GM23248 (cell line): ENCODE measurements at regions not wholly inside any gene's neighbourhood (a gene's known extent, or its start where the extent isn't known, plus 50 kb on each side); places are given as distances from the start of the nearest gene placed in this dataset.

Experiments used
- DNase-seq: peaks from one replicate; pipeline ENCODE4 v3.0.0-alpha.2; 2015
- H2AFZ ChIP-seq: fragments of 200-600 bp; sonication (generic); 2 replicates; pipeline ENCODE4 v1.6.1; 2016; ENCODE audit warnings: antibody characterized with exemption
- H3F3A ChIP-seq: fragments of 200-600 bp; sonication (generic); 2 replicates; pipeline ENCODE4 v1.6.1; 2016; ENCODE audit warnings: mild to moderate bottlenecking, antibody characterized with exemption, mixed run types; ENCODE audit not compliant: insufficient read depth
- H3K27ac ChIP-seq: fragments of 200-600 bp; sonication (generic); 2 replicates; pipeline ENCODE4 v1.5.1; 2016; ENCODE audit warnings: mild to moderate bottlenecking
- H3K27me3 ChIP-seq: fragments of 200-600 bp; sonication (generic); replicated peaks from 2 replicates; pipeline ENCODE4 v1.6.1; 2016; ENCODE audit warnings: mild to moderate bottlenecking; ENCODE audit not compliant: insufficient read depth
- H3K36me3 ChIP-seq: fragments of 200-600 bp; sonication (generic); 2 replicates; pipeline ENCODE4 v1.6.1; 2016; ENCODE audit warnings: low read depth, mild to moderate bottlenecking
- H3K4me1 ChIP-seq: fragments of 200-600 bp; sonication (generic); 2 replicates; pipeline ENCODE4 v1.6.1; 2016; ENCODE audit warnings: mild to moderate bottlenecking; ENCODE audit not compliant: insufficient read depth
- H3K4me2 ChIP-seq: fragments of 200-600 bp; sonication (generic); one replicate; pipeline ENCODE4 v1.6.1; 2016; ENCODE audit warnings: mild to moderate bottlenecking; ENCODE audit not compliant: unreplicated experiment
- H3K4me3 ChIP-seq: fragments of 200-600 bp; sonication (generic); 2 replicates; pipeline ENCODE4 v1.5.1; 2016; ENCODE audit warnings: mild to moderate bottlenecking
- H3K79me2 ChIP-seq: fragments of 200-600 bp; sonication (generic); 2 replicates; pipeline ENCODE4 v1.6.1; 2016; ENCODE audit warnings: mild to moderate bottlenecking; ENCODE audit not compliant: insufficient read depth
- H3K9ac ChIP-seq: fragments of 200-600 bp; sonication (generic); 2 replicates; pipeline ENCODE4 v1.6.1; 2016; ENCODE audit warnings: mild to moderate bottlenecking
- H3K9me2 ChIP-seq: fragments of 200-600 bp; sonication (generic); 2 replicates; pipeline ENCODE4 v1.6.1; 2016; ENCODE audit warnings: mixed run types, mild to moderate bottlenecking, moderate library complexity; ENCODE audit not compliant: insufficient read depth
- H3K9me3 ChIP-seq: fragments of 200-600 bp; sonication (generic); one replicate; pipeline ENCODE4 v1.6.1; 2017; ENCODE audit warnings: low read depth
- H4K20me1 ChIP-seq: fragments of 200-600 bp; sonication (generic); 2 replicates; pipeline ENCODE4 v1.6.0; 2016; ENCODE audit not compliant: insufficient read depth
- EZH2 ChIP-seq: fragments of 200-600 bp; sonication (generic); IDR thresholded peaks from 2 replicates; pipeline ENCODE4 v1.6.1; 2018; ENCODE audit warnings: antibody characterized with exemption, mild to moderate bottlenecking; ENCODE audit not compliant: insufficient read depth, poor library complexity, severe bottlenecking
- EZH2phosphoT487 ChIP-seq: fragments of 200-600 bp; sonication (generic); IDR thresholded peaks from 2 replicates; pipeline ENCODE4 v1.6.1; 2018; ENCODE audit warnings: antibody characterized with exemption, moderate library complexity, mild to moderate bottlenecking, low read depth; ENCODE audit not compliant: insufficient read depth
- WGBS, 2 experiments: methylation state at CpG; one replicate each; pipeline ENCODE4 v1.1.6; 2015 to 2017; ENCODE audit warnings: low lambda C conversion rate in 2 of 2, low coverage in 1 of 2; ENCODE audit errors: missing lambda C conversion rate in 2 of 2; 5-methylcytosine and 5-hydroxymethylcytosine counted together
- in situ Hi-C: fragments of 300-500 bp; cut with MboI; formaldehyde crosslinking; loops from 2 replicates; pipeline ENCODE4 v1.15.0; 2020

DNA sequence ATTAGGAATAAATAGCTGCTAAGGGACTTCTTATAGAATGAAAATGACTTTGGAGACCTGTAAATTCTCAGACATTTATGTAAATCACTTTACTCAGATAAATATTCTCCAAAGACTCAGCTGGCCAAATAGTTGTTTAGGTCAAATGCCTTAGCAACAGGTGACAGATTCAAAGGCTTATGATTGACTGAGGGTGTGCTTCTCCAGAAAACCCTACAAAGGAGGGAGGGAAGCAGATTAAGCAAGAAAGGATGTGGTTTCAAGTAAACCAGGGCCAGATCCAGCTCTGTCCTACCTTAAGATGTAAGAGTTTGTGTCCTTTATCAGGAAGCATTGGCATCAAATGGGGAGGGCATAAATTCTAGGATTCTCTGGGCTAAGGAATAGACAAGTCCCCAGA lies 433.0 kb downstream of the TLE1 start:
- in situ Hi-C loops = no loop called here
- Histone ChIP-seq H3K4me3 (no peak overlapping the region), H3K9me2 (no peaks in the 10 kb centered on the region), H3K27ac (no peak overlapping the region), H3K4me2 (no peak overlapping the region), H3K79me2 (no peaks in the 10 kb centered on the region), H3K36me3 (no peaks in the 10 kb centered on the region), H3F3A (no peaks in the 10 kb centered on the region), H3K4me1 (no peaks in the 10 kb centered on the region), H3K9me3 (no peaks in the 10 kb centered on the region), H4K20me1 (no peaks in the 10 kb centered on the region), H3K27me3 (no peaks in the 10 kb centered on the region), H3K9ac (no peak overlapping the region), H2AFZ (no peak overlapping the region)
- TF ChIP-seq EZH2phosphoT487 = no peak
- TF ChIP-seq EZH2 = no peak
- no peak for DNase-seq

DNA sequence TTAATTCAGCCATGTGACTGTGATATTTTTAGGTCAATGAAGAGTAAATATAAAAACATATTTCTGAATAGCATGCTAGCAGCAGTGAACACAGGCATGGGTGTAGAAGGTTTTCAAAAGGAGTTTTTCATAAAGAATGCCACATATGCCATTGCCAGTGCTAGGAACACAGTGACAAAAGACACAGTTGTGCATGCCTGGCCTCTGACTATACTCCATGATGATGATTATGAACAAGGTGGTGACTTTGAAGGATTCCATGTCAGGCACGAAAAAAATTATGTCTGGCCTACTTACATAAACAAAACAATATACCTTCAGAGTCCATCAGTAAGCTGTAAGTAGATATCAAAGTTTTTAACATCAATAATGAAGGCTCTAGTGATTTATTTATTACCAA lies 438.7 kb downstream of the TLE1 start:
- DNase-seq = no peak
- no peaks in the 10 kb centered on the region for H3K9me3 ChIP-seq
- H3K4me2 ChIP-seq = no peak overlapping the region
- H3F3A ChIP-seq = no peaks in the 10 kb centered on the region
- no peaks in the 10 kb centered on the region for H4K20me1 ChIP-seq
- no peaks in the 10 kb centered on the region for H3K9me2 ChIP-seq
- no peak overlapping the region for H2AFZ ChIP-seq
- H3K79me2 ChIP-seq = no peaks in the 10 kb centered on the region
- no peaks in the 10 kb centered on the region for H3K4me1 ChIP-seq
- no peak overlapping the region for H3K4me3 ChIP-seq
- no peak overlapping the region for H3K27ac ChIP-seq
- no peak for TF ChIP-seq EZH2phosphoT487
- H3K27me3 ChIP-seq = no peaks in the 10 kb centered on the region
- no peaks in the 10 kb centered on the region for H3K36me3 ChIP-seq
- in situ Hi-C loops = no loop called here
- H3K9ac ChIP-seq = no peak overlapping the region
- 7 to 13% methylated on average over 1 of the region's 1 CpG for WGBS, 2 experiments

DNA sequence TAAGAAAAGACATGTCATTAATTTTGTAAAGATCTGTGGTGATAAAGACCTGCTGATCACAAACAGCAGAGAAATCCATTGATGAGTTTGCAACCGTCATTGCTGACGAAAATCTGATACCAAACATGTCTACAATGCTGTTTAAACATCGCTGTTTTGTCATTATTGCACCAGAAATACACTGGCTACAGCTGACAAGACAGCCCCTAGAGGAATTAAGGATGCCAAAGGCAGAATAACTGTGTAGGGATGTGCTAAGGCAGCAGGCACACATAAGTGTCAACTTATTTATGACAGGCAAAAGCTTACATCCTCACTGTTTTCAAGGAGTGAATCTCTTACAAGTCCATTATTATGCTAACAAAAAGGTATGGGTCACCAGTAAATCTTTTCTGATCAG lies 439.3 kb downstream of the TLE1 start:
- Histone ChIP-seq H3K27me3 (no peaks in the 10 kb centered on the region), H3K9me3 (no peaks in the 10 kb centered on the region), H3K4me1 (no peaks in the 10 kb centered on the region), H2AFZ (no peak overlapping the region), H3K36me3 (no peaks in the 10 kb centered on the region), H3K27ac (no peak overlapping the region), H3K9me2 (no peaks in the 10 kb centered on the region), H3K9ac (no peak overlapping the region), H3K4me3 (no peak overlapping the region), H3K4me2 (no peak overlapping the region), H3K79me2 (no peaks in the 10 kb centered on the region), H4K20me1 (no peaks in the 10 kb centered on the region), H3F3A (no peaks in the 10 kb centered on the region)
- no peak for DNase-seq
- WGBS, 2 experiments = 15 to 30% methylated on average over 3 of the region's 3 CpGs
- TF ChIP-seq EZH2phosphoT487 (no peak), EZH2 (no peak)
- in situ Hi-C loops = no loop called here

DNA sequence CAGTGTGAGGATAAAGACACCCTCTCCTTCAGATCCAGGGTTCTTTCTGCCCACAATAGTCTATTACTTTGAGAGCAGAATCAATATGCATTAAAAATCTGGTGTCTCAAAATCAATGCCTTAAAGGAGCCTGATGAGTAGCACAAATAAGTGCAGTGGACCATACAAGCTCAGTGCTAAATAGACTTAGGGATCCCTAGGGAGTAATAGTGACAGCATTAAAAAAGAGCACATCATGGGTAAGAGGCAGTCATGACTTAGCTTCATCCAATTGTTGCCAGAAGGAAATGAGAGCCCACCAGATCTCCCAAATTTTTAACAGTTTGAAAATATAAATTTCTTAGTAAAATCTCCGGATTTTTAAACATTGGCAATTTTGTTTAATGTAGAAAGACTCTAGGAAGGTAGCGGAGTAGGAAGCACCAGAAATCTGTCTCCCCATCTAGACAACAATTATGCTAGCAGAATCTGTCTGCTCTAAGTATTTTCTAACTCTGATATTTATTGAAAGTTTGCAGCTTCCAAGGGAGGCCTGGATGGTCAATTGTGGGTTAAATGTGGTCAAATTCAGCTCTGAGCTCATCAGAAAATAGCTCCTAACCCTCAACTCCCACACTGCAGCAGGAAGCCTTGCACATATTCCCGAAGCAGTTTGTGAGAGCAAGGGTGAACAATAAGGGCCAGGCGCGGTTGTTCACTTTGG lies 443.9 kb downstream of the TLE1 start:
- no peaks in the 10 kb centered on the region for H3K4me1 ChIP-seq
- H3K9ac ChIP-seq = no peak overlapping the region
- no peak for DNase-seq
- H3F3A ChIP-seq = no peaks in the 10 kb centered on the region
- no peak overlapping the region for H3K4me2 ChIP-seq
- no peak overlapping the region for H3K4me3 ChIP-seq
- no peaks in the 10 kb centered on the region for H4K20me1 ChIP-seq
- in situ Hi-C loops = no loop called here
- H3K27ac ChIP-seq = no peak overlapping the region
- no peaks in the 10 kb centered on the region for H3K79me2 ChIP-seq
- WGBS, 2 experiments = 61 to 66% methylated on average over 5 of the region's 5 CpGs
- no peaks in the 10 kb centered on the region for H3K36me3 ChIP-seq
- no peaks in the 10 kb centered on the region for H3K9me2 ChIP-seq
- no peaks in the 10 kb centered on the region for H3K27me3 ChIP-seq
- no peak overlapping the region for H2AFZ ChIP-seq
- no peaks in the 10 kb centered on the region for H3K9me3 ChIP-seq
- TF ChIP-seq EZH2 (no peak), EZH2phosphoT487 (no peak)

DNA sequence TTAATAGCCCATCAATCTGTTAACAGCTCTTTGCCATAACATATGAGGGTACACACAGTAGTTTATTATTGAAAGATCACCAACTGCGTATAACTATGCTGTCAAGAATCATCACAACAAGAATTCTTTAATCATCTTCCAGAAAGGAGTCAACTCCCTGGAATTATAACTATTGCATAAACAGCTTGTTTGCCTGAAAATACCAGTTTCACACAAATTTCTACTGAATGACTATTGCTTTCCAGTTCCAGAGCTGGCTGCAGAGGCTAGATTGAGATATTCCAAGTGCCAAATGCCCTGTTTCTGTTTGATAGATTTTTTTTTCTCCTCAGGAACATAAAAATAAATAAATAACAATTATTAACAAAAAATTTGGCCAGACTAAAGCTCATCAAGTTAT lies 444.7 kb downstream of the TLE1 start:
- Histone ChIP-seq H3K9me2 (no peaks in the 10 kb centered on the region), H3K4me2 (no peak overlapping the region), H3K4me1 (no peaks in the 10 kb centered on the region), H2AFZ (no peak overlapping the region), H3F3A (no peaks in the 10 kb centered on the region), H3K9me3 (no peaks in the 10 kb centered on the region), H3K27me3 (no peaks in the 10 kb centered on the region), H3K36me3 (no peaks in the 10 kb centered on the region), H3K9ac (no peak overlapping the region), H3K4me3 (no peak overlapping the region), H3K79me2 (no peaks in the 10 kb centered on the region), H3K27ac (no peak overlapping the region), H4K20me1 (no peaks in the 10 kb centered on the region)
- TF ChIP-seq EZH2phosphoT487 (no peak), EZH2 (no peak)
- DNase-seq = peak; percentile 19
- WGBS, 2 experiments = 0% methylated on average over 1 of the region's 1 CpG
- in situ Hi-C loops = no loop called here
